ENCODE measurements at regions not wholly inside any gene's neighbourhood (a gene's known extent, or its start where the extent isn't known, plus 50 kb on each side); places are given as distances from the start of the nearest gene placed in this dataset.

GRCh38 chrX:20529301-20529700, 262.6 kb upstream of the RPS6KA3 start:
- Mint-ChIP-seq H3K4me1 (ENCODE audit: low read depth) (peaks cover 11% of the 10 kb centered on the region), H3K27me3 (peaks cover 19% of the 10 kb centered on the region), H3K27ac (no peak overlapping the region), H3K9me3 (no peaks in the 10 kb centered on the region), H3K36me3 (ENCODE audit: low read depth) (no peaks in the 10 kb centered on the region), H3K4me3 (no peak overlapping the region)
- intact Hi-C loops (cut with micrococcal nuclease): no loop called here

GRCh38 chrX:20527558-20528011, 260.9 kb upstream of the RPS6KA3 start:
- intact Hi-C loops (cut with micrococcal nuclease): loop anchor here (2.0 kb wide), 1 partner anchor 1219 kb away; no protein-coding TSS in a partner anchor
- no peak overlapping the region for H3K4me3 Mint-ChIP-seq
- H3K36me3 Mint-ChIP-seq (ENCODE audit: low read depth): no peaks in the 10 kb centered on the region
- no peak overlapping the region for H3K27ac Mint-ChIP-seq
- H3K27me3 Mint-ChIP-seq: peaks cover 10% of the 10 kb centered on the region
- H3K4me1 Mint-ChIP-seq (ENCODE audit: low read depth): peaks cover 17% of the 10 kb centered on the region
- no peaks in the 10 kb centered on the region for H3K9me3 Mint-ChIP-seq

- H3K9me3 Mint-ChIP-seq: no peaks in the 10 kb centered on the region
- peaks cover 10% of the 10 kb centered on the region for H3K27me3 Mint-ChIP-seq
- no peaks in the 10 kb centered on the region for H3K36me3 Mint-ChIP-seq (ENCODE audit: low read depth)
- H3K4me1 Mint-ChIP-seq (ENCODE audit: low read depth): peaks cover 17% of the 10 kb centered on the region
- no peak overlapping the region for H3K4me3 Mint-ChIP-seq
- no peak overlapping the region for H3K27ac Mint-ChIP-seq
- intact Hi-C loops (cut with micrococcal nuclease): loop anchor here (2.0 kb wide), 1 partner anchor 1220 kb away; no protein-coding TSS in a partner anchor
Measured at GRCh38 chrX:20527041-20527440, 260.3 kb upstream of the RPS6KA3 start.

- H3K4me1 Mint-ChIP-seq (ENCODE audit: low read depth): peaks cover 12% of the 10 kb centered on the region
- no peak overlapping the region for H3K4me3 Mint-ChIP-seq
- intact Hi-C loops (cut with micrococcal nuclease): no loop called here
- H3K9me3 Mint-ChIP-seq: no peaks in the 10 kb centered on the region
- peaks cover 6% of the 10 kb centered on the region for H3K27me3 Mint-ChIP-seq
- no peak overlapping the region for H3K27ac Mint-ChIP-seq
- H3K36me3 Mint-ChIP-seq (ENCODE audit: low read depth): no peaks in the 10 kb centered on the region
Measured at GRCh38 chrX:20523626-20524312, 257.1 kb upstream of the RPS6KA3 start.

GRCh38 chrX:20522420-20522819, 255.7 kb upstream of the RPS6KA3 start:
- Mint-ChIP-seq H3K27ac (no peak overlapping the region), H3K27me3 (no peaks in the 10 kb centered on the region), H3K36me3 (ENCODE audit: low read depth) (no peaks in the 10 kb centered on the region), H3K4me1 (ENCODE audit: low read depth) (peaks cover 17% of the 10 kb centered on the region), H3K4me3 (no peak overlapping the region), H3K9me3 (no peaks in the 10 kb centered on the region)
- intact Hi-C loops (cut with micrococcal nuclease): no loop called here

- H3K4me3 Mint-ChIP-seq: no peak overlapping the region
- H3K36me3 Mint-ChIP-seq (ENCODE audit: low read depth): no peaks in the 10 kb centered on the region
- no peak overlapping the region for H3K27ac Mint-ChIP-seq
- intact Hi-C loops (cut with micrococcal nuclease): no loop called here
- H3K4me1 Mint-ChIP-seq (ENCODE audit: low read depth): peaks cover 11% of the 10 kb centered on the region
- H3K9me3 Mint-ChIP-seq: no peaks in the 10 kb centered on the region
- no peaks in the 10 kb centered on the region for H3K27me3 Mint-ChIP-seq
Measured at GRCh38 chrX:20521222-20521621, 254.5 kb upstream of the RPS6KA3 start.

GRCh38 chrX:20519826-20520225, 253.1 kb upstream of the RPS6KA3 start:
- no peak overlapping the region for H3K27ac Mint-ChIP-seq
- intact Hi-C loops (cut with micrococcal nuclease): no loop called here
- H3K4me3 Mint-ChIP-seq: no peak overlapping the region
- no peaks in the 10 kb centered on the region for H3K27me3 Mint-ChIP-seq
- no peaks in the 10 kb centered on the region for H3K9me3 Mint-ChIP-seq
- no peaks in the 10 kb centered on the region for H3K36me3 Mint-ChIP-seq (ENCODE audit: low read depth)
- H3K4me1 Mint-ChIP-seq (ENCODE audit: low read depth): peaks cover 21% of the 10 kb centered on the region

- no peaks in the 10 kb centered on the region for H3K36me3 Mint-ChIP-seq (ENCODE audit: low read depth)
- no peaks in the 10 kb centered on the region for H3K27me3 Mint-ChIP-seq
- peaks cover 25% of the 10 kb centered on the region for H3K4me1 Mint-ChIP-seq (ENCODE audit: low read depth)
- intact Hi-C loops (cut with micrococcal nuclease): no loop called here
- H3K27ac Mint-ChIP-seq: no peak overlapping the region
- no peak overlapping the region for H3K4me3 Mint-ChIP-seq
- no peaks in the 10 kb centered on the region for H3K9me3 Mint-ChIP-seq
Measured at GRCh38 chrX:20519146-20519545, 252.4 kb upstream of the RPS6KA3 start.

- intact Hi-C loops (cut with micrococcal nuclease): no loop called here
- H3K9me3 Mint-ChIP-seq: no peaks in the 10 kb centered on the region
- H3K27me3 Mint-ChIP-seq: no peaks in the 10 kb centered on the region
- peaks cover 18% of the 10 kb centered on the region for H3K4me1 Mint-ChIP-seq (ENCODE audit: low read depth)
- no peaks in the 10 kb centered on the region for H3K36me3 Mint-ChIP-seq (ENCODE audit: low read depth)
- no peak overlapping the region for H3K4me3 Mint-ChIP-seq
- H3K27ac Mint-ChIP-seq: no peak overlapping the region
Measured at GRCh38 chrX:20517565-20517964, 250.9 kb upstream of the RPS6KA3 start.

- H3K27ac Mint-ChIP-seq: peak overlapping the region; percentile 50
- intact Hi-C loops (cut with micrococcal nuclease): no loop called here
- H3K27me3 Mint-ChIP-seq: no peaks in the 10 kb centered on the region
- peaks cover 25% of the 10 kb centered on the region for H3K4me1 Mint-ChIP-seq (ENCODE audit: low read depth)
- H3K4me3 Mint-ChIP-seq: no peak overlapping the region
- no peaks in the 10 kb centered on the region for H3K36me3 Mint-ChIP-seq (ENCODE audit: low read depth)
- no peaks in the 10 kb centered on the region for H3K9me3 Mint-ChIP-seq
Measured at GRCh38 chrX:20515841-20516461, 249.2 kb upstream of the RPS6KA3 start.

GRCh38 chrX:20514358-20514757, 247.6 kb upstream of the RPS6KA3 start:
- Mint-ChIP-seq H3K4me3 (no peak overlapping the region), H3K4me1 (ENCODE audit: low read depth) (peaks cover 28% of the 10 kb centered on the region), H3K27ac (no peak overlapping the region), H3K36me3 (ENCODE audit: low read depth) (no peaks in the 10 kb centered on the region), H3K9me3 (no peaks in the 10 kb centered on the region), H3K27me3 (no peaks in the 10 kb centered on the region)
- intact Hi-C loops (cut with micrococcal nuclease): no loop called here

GRCh38 chrX:20513185-20513584, 246.5 kb upstream of the RPS6KA3 start:
- Mint-ChIP-seq H3K36me3 (ENCODE audit: low read depth) (no peaks in the 10 kb centered on the region), H3K27me3 (no peaks in the 10 kb centered on the region), H3K27ac (no peak overlapping the region), H3K9me3 (no peaks in the 10 kb centered on the region), H3K4me1 (ENCODE audit: low read depth) (peaks cover 31% of the 10 kb centered on the region), H3K4me3 (no peak overlapping the region)
- intact Hi-C loops (cut with micrococcal nuclease): no loop called here

GRCh38 chrX:20511792-20512191, 245.1 kb upstream of the RPS6KA3 start:
- no peaks in the 10 kb centered on the region for H3K9me3 Mint-ChIP-seq
- H3K4me3 Mint-ChIP-seq: no peak overlapping the region
- H3K27me3 Mint-ChIP-seq: no peaks in the 10 kb centered on the region
- no peaks in the 10 kb centered on the region for H3K36me3 Mint-ChIP-seq (ENCODE audit: low read depth)
- intact Hi-C loops (cut with micrococcal nuclease): no loop called here
- H3K27ac Mint-ChIP-seq: no peak overlapping the region
- H3K4me1 Mint-ChIP-seq (ENCODE audit: low read depth): peaks cover 31% of the 10 kb centered on the region

GRCh38 chrX:20507901-20508620, 241.4 kb upstream of the RPS6KA3 start:
- H3K36me3 Mint-ChIP-seq (ENCODE audit: low read depth): no peaks in the 10 kb centered on the region
- no peak overlapping the region for H3K4me3 Mint-ChIP-seq
- H3K4me1 Mint-ChIP-seq (ENCODE audit: low read depth): peaks cover 17% of the 10 kb centered on the region
- intact Hi-C loops (cut with micrococcal nuclease): no loop called here
- no peak overlapping the region for H3K27ac Mint-ChIP-seq
- no peaks in the 10 kb centered on the region for H3K9me3 Mint-ChIP-seq
- no peaks in the 10 kb centered on the region for H3K27me3 Mint-ChIP-seq

All from dendritic cell treated with granulocyte-macrophage colony-stimulating factor and Interleukin-4, amounts not matched to agents 40 ng/mL and 50 ng/mL, for 4 days (primary cell).